IMR-90 (cell line): ENCODE measurements at regions not wholly inside any gene's neighbourhood (a gene's known extent, or its start where the extent isn't known, plus 50 kb on each side); places are given as distances from the start of the nearest gene placed in this dataset.
A peak's percentile ranks its signal among the peaks of the same experiment; 100 is the strongest.
"Not testable (repeated sequence)": the region's sequence is repeated elsewhere in the genome, so short reads cannot be mapped to it uniquely, and the experiment has no call there.

ENCODE experiments used
- ATAC-seq: fragments of 200-7000 bp; cut with Tn5 transposase; 2 replicates; pipeline ENCODE4 v1.9.1; 2020; ENCODE audit warnings: low read depth, mild to moderate bottlenecking, moderate library complexity
- BruUV-seq: library from RNA; stranded (reverse); fragments of 400-500 nt; replicated peaks from 2 replicates; lab custom pipeline; 2021; lab: Mats Ljungman, UMichigan
- CTCF ChIA-PET: fragments of 300-600 bp; formaldehyde crosslinking; extraction: SDS; loops from one replicate; lab custom pipeline; 2021; ENCODE audit warnings: antibody characterized with exemption; lab: Yijun Ruan, JAX
- POLR2A ChIA-PET: fragments of 300-600 bp; sonication (Branson Sonifier 250); formaldehyde crosslinking; loops from one replicate; lab custom pipeline; 2022; ENCODE audit warnings: antibody characterized with exemption; ENCODE audit not compliant: unreplicated experiment; lab: Charles Lee
- DNase-seq: peaks from one replicate; pipeline ENCODE4 v3.0.0; 2013
- H2AFZ ChIP-seq: replicated peaks from 2 replicates; pipeline ENCODE3; 2013; ENCODE audit warnings: low read length, mild to moderate bottlenecking; ENCODE audit not compliant: poor library complexity
- H2AK5ac ChIP-seq: 2 replicates; pipeline ENCODE4 v1.6.1; 2013; ENCODE audit warnings: low read depth, low read length, inconsistent platforms
- H2AK9ac ChIP-seq: replicated peaks from 2 replicates; pipeline ENCODE3; 2013; ENCODE audit warnings: mild to moderate bottlenecking, low read depth, low read length, moderate library complexity; ENCODE audit not compliant: poor library complexity
- H2BK120ac ChIP-seq: 2 replicates; pipeline ENCODE4 v1.6.1; 2013; ENCODE audit warnings: low read depth, low read length, inconsistent platforms
- H2BK15ac ChIP-seq: 3 replicates; pipeline ENCODE4 v1.6.1; 2013; ENCODE audit warnings: low read depth, low read length, inconsistent platforms
- H2BK20ac ChIP-seq: 2 replicates; pipeline ENCODE4 v1.6.1; 2013; ENCODE audit warnings: low read depth, mild to moderate bottlenecking, inconsistent platforms, low read length, moderate library complexity
- H2BK5ac ChIP-seq: 2 replicates; pipeline ENCODE4 v1.6.1; 2013; ENCODE audit warnings: mild to moderate bottlenecking, low read depth, low read length, inconsistent platforms; ENCODE audit not compliant: poor library complexity, severe bottlenecking
- H3K14ac ChIP-seq: replicated peaks from 2 replicates; pipeline ENCODE4 v1.6.1; 2013; ENCODE audit warnings: low read depth, low read length, inconsistent platforms
- H3K18ac ChIP-seq: 2 replicates; pipeline ENCODE4 v1.6.1; 2013; ENCODE audit warnings: low read depth, low read length, control low read depth
- H3K23ac ChIP-seq: 2 replicates; pipeline ENCODE4 v1.6.1; 2013; ENCODE audit warnings: low read depth, low read length, inconsistent platforms
- H3K27ac ChIP-seq: 2 replicates; pipeline ENCODE4 v1.5.1; 2013; ENCODE audit warnings: mild to moderate bottlenecking, control low read depth, low read length; ENCODE audit not compliant: insufficient read depth
- H3K27me3 ChIP-seq: 2 replicates; pipeline ENCODE4 v1.6.1; 2013; ENCODE audit warnings: low read length; ENCODE audit not compliant: control insufficient read depth, insufficient read depth
- H3K36me3 ChIP-seq: 2 replicates; pipeline ENCODE4 v1.6.1; 2013; ENCODE audit warnings: low read length, mixed read lengths; ENCODE audit not compliant: control insufficient read depth, insufficient read depth
- H3K4ac ChIP-seq: 2 replicates; pipeline ENCODE4 v1.6.1; 2013; ENCODE audit warnings: low read depth, low read length, inconsistent platforms
- H3K4me1 ChIP-seq: 2 replicates; pipeline ENCODE4 v1.6.1; 2013; ENCODE audit warnings: low read length, mixed read lengths; ENCODE audit not compliant: control insufficient read depth, insufficient read depth
- H3K4me2 ChIP-seq: 2 replicates; pipeline ENCODE4 v1.6.1; 2013; ENCODE audit warnings: low read depth, mild to moderate bottlenecking, control low read depth, low read length, moderate library complexity
- H3K4me3 ChIP-seq: 2 replicates; pipeline ENCODE4 v1.5.1; 2013; ENCODE audit warnings: low read depth, mild to moderate bottlenecking, control low read depth, low read length, moderate library complexity; ENCODE audit not compliant: insufficient read depth
- H3K56ac ChIP-seq: 2 replicates; pipeline ENCODE4 v1.6.1; 2013; ENCODE audit warnings: low read length, inconsistent platforms; ENCODE audit not compliant: insufficient read depth; ENCODE audit errors: extremely low read depth
- H3K79me1 ChIP-seq, 2 experiments: 2 replicates each; pipeline ENCODE4 v1.6.1; 2013; ENCODE audit warnings: low read length in 2 of 2, inconsistent platforms in 1 of 2, low read depth in 1 of 2
- H3K9ac ChIP-seq: 2 replicates; pipeline ENCODE4 v1.6.1; 2013; ENCODE audit warnings: low read depth, low read length, control low read depth
- H3K9me1 ChIP-seq: 2 replicates; pipeline ENCODE4 v1.6.1; 2013; ENCODE audit warnings: low read length, inconsistent platforms; ENCODE audit not compliant: insufficient read depth
- H3K9me3 ChIP-seq: 2 replicates; pipeline ENCODE4 v1.6.1; 2013; ENCODE audit warnings: low read length; ENCODE audit not compliant: control insufficient read depth, insufficient read depth
- H4K20me1 ChIP-seq: 2 replicates; pipeline ENCODE4 v1.6.1; 2013; ENCODE audit warnings: low read length, inconsistent platforms; ENCODE audit not compliant: insufficient read depth
- H4K5ac ChIP-seq: 2 replicates; pipeline ENCODE4 v1.6.1; 2013; ENCODE audit warnings: mild to moderate bottlenecking, low read depth, low read length, control low read depth
- H4K8ac ChIP-seq, 2 experiments: 2 replicates each; pipeline ENCODE4 v1.6.1; 2013; ENCODE audit warnings: low read depth in 2 of 2, low read length in 2 of 2, control low read depth in 1 of 2, inconsistent platforms in 1 of 2
- H4K91ac ChIP-seq: 2 replicates; pipeline ENCODE4 v1.6.1; 2013; ENCODE audit warnings: low read depth, low read length, inconsistent platforms; ENCODE audit not compliant: insufficient read depth
- MAZ ChIP-seq: IDR thresholded peaks from 2 replicates; pipeline ENCODE4 v1.6.1; 2012; ENCODE audit warnings: low read depth, mild to moderate bottlenecking, low read length, improper control_type of control experiment, moderate library complexity, borderline replicate concordance
- MXI1 ChIP-seq: IDR thresholded peaks from 2 replicates; pipeline ENCODE4 v1.6.1; 2012; ENCODE audit warnings: low read depth, mild to moderate bottlenecking, low read length, moderate library complexity, borderline replicate concordance
- USF2 ChIP-seq: fragments of 150-350 bp; IDR thresholded peaks from 2 replicates; pipeline ENCODE4 v1.6.1; 2017; ENCODE audit warnings: mild to moderate bottlenecking, antibody characterized with exemption, low read length, low read depth
- WGBS, 2 experiments: methylation state at CpG; one replicate each; pipeline versions ENCODE4 v1.1.5 to v1.1.7; 2013; ENCODE audit warnings: missing lambda C conversion rate in 2 of 2; ENCODE audit not compliant: insufficient read length in 1 of 2; ENCODE audit errors: extremely low coverage in 2 of 2; 5-methylcytosine and 5-hydroxymethylcytosine counted together
- dilution Hi-C: fragments of 300-500 bp; cut with HindIII; formaldehyde crosslinking; loops from one replicate; pipeline ENCODE4 v1.14.3; 2018; ENCODE audit warnings: low sequenced_read_pairs; ENCODE audit not compliant: unreplicated experiment
- in situ Hi-C: fragments of 300-500 bp; cut with MboI; formaldehyde crosslinking; loops from 3 replicates; pipeline ENCODE4 v1.14.3; 2019; ENCODE audit warnings: low sequenced_read_pairs, inconsistent platforms, mixed read lengths
- intact Hi-C: fragments of 100-400 bp; cut with micrococcal nuclease; formaldehyde crosslinking; loops from 2 replicates; pipeline ENCODE4 v1.10.0; 2022

- Histone ChIP-seq H3K27me3 (no peaks in the 10 kb centered on the region), H3K36me3 (no peaks in the 10 kb centered on the region), H2AK5ac (peak overlapping the region; percentile 24; the same call in 1 of the 2 replicates), H2BK5ac (no peak overlapping the region), H3K27ac (no peak overlapping the region), H3K9me1 (no peaks in the 10 kb centered on the region), H2AK9ac (no peak overlapping the region), H3K14ac (no peak overlapping the region), H2BK15ac (no peak overlapping the region), H4K8ac (no peak overlapping the region), H3K56ac (no peak overlapping the region), H2BK120ac (no peak overlapping the region), H3K9me3 (no peaks in the 10 kb centered on the region), H2BK20ac (0 out of 2 replicates have a peak overlapping the region, but pooled peaks have one; percentile 35), H4K5ac (no peak overlapping the region), H3K4me1 (no peaks in the 10 kb centered on the region), H2AFZ (no peak overlapping the region), H4K20me1 (no peaks in the 10 kb centered on the region), H3K4me3 (no peak overlapping the region), H3K9ac (no peak overlapping the region), H3K23ac (no peak overlapping the region), H3K18ac (no peak overlapping the region), H3K4me2 (no peak overlapping the region), H4K91ac (no peak overlapping the region), H3K79me1 (no peaks in the 10 kb centered on the region), H3K4ac (no peak overlapping the region)
- POLR2A ChIA-PET, result no interaction called here
- BruUV-seq, result no TSS peak
- CTCF ChIA-PET, result no interaction called here
- WGBS, 2 experiments, result no CpG with 5 or more reads among the region's 3 CpGs
- in situ Hi-C loops, result no loop called here
- no peak for TF ChIP-seq MAZ
- TF ChIP-seq MXI1, result no peak
- no peak for TF ChIP-seq USF2
- DNase-seq (no peak), ATAC-seq (no peak)
- intact Hi-C loops, result no loop called here
- dilution Hi-C loops, result no loop called here
Measured at GRCh38 chr10:94156453-94156852, 162.7 kb downstream of the PLCE1 start.

GRCh38 chr10:94165158-94165611 lies 171.5 kb downstream of the PLCE1 start:
- POLR2A ChIA-PET, ATAC-seq, H2AFZ ChIP-seq, H3K4me3 ChIP-seq, H3K9ac ChIP-seq, dilution Hi-C loops, H3K18ac ChIP-seq, H3K79me1 ChIP-seq, H3K36me3 ChIP-seq, BruUV-seq, H3K56ac ChIP-seq, H4K20me1 ChIP-seq, intact Hi-C loops, H4K5ac ChIP-seq, H3K27ac ChIP-seq, DNase-seq, H3K9me3 ChIP-seq, H3K4me2 ChIP-seq, H2AK5ac ChIP-seq, H2AK9ac ChIP-seq, H2BK5ac ChIP-seq, H3K4ac ChIP-seq, H2BK20ac ChIP-seq, H3K27me3 ChIP-seq, H4K8ac ChIP-seq, H3K14ac ChIP-seq, H3K23ac ChIP-seq, in situ Hi-C loops, H2BK120ac ChIP-seq, H4K91ac ChIP-seq, H3K9me1 ChIP-seq, H3K4me1 ChIP-seq, H2BK15ac ChIP-seq: not testable (repeated sequence)
- WGBS, 2 experiments, result 60% methylated on average over 2 of the region's 12 CpGs; no CpG with 5 or more reads in 1 of the 2 experiments
- CTCF ChIA-PET, result interaction anchor here (0.7 kb wide), 1 partner anchor 231 kb away, joined by 7 read pairs; no protein-coding TSS in a partner anchor
